GM12873 (cell line): ENCODE measurements at regions not wholly inside any gene's neighbourhood (a gene's known extent, or its start where the extent isn't known, plus 50 kb on each side); places are given as distances from the start of the nearest gene placed in this dataset.

Experiments
- CTCF ChIP-seq: IDR thresholded peaks from 2 replicates; pipeline ENCODE4 v1.5.1; 2012; ENCODE audit warnings: low read depth, mild to moderate bottlenecking, moderate library complexity, low read length, control low read depth; ENCODE audit not compliant: insufficient read depth; ENCODE audit errors: missing control alignments

- no peak for TF ChIP-seq CTCF
Measured at GRCh38 chr14:71532344-71532743, 399.9 kb upstream of the RGS6 start.

GRCh38 chr14:71532790-71533189 lies 399.4 kb upstream of the RGS6 start:
- TF ChIP-seq CTCF = no peak

GRCh38 chr14:71533390-71533789 lies 398.8 kb upstream of the RGS6 start:
- TF ChIP-seq CTCF = no peak

GRCh38 chr14:71533800-71534199 lies 398.4 kb upstream of the RGS6 start:
- no peak for TF ChIP-seq CTCF

GRCh38 chr14:71534506-71534905 lies 397.7 kb upstream of the RGS6 start:
- TF ChIP-seq CTCF = no peak

GRCh38 chr14:71536015-71536740 lies 396.1 kb upstream of the RGS6 start:
- TF ChIP-seq CTCF = no peak

- no peak for TF ChIP-seq CTCF
Measured at GRCh38 chr14:71536927-71537772, 395.1 kb upstream of the RGS6 start.
